HepG2 (cell line): ENCODE measurements at regions not wholly inside any gene's neighbourhood (a gene's known extent, or its start where the extent isn't known, plus 50 kb on each side); places are given as distances from the start of the nearest gene placed in this dataset.

Experiments
- ATAC-seq: fragments of 200-7000 bp; cut with Tn5 transposase; 3 replicates; pipeline ENCODE4 v1.9.1; 2020; ENCODE audit warnings: mild to moderate bottlenecking, moderate library complexity
- BruUV-seq: library from RNA; stranded (reverse); fragments of 400-500 nt; replicated peaks from 2 replicates; lab custom pipeline; 2021; lab: Mats Ljungman, UMichigan
- CTCF ChIA-PET: fragments of 300-600 bp; formaldehyde crosslinking; extraction: SDS; loops from one replicate; lab custom pipeline; 2021; ENCODE audit warnings: low total read pairs, inconsistent platforms, low intra/inter-chr PET ratio; lab: Yijun Ruan, JAX
- POLR2A ChIA-PET: fragments of 350-600 bp; sonication (Branson Sonifier 250); formaldehyde crosslinking; loops from one replicate; lab custom pipeline; 2020; ENCODE audit warnings: antibody characterized with exemption, inconsistent platforms; lab: Yijun Ruan, JAX
- DNase-seq: peaks from one replicate; pipeline ENCODE4 v3.0.0-alpha.2; 2015; ENCODE audit warnings: low spot score
- FAIRE-seq: peaks from 3 replicates; lab custom pipeline; 2011; peaks lifted over from hg19 to GRCh38; lab: Jason Lieb, UNC
- H2AFZ ChIP-seq: one replicate; pipeline ENCODE4 v1.6.1; 2011; ENCODE audit warnings: low read length, inconsistent platforms
- H3K27ac ChIP-seq: fragments of 300-600 bp; 3 replicates; pipeline ENCODE4 v1.8.0; 2011; ENCODE audit warnings: mixed run types, mild to moderate bottlenecking, mixed read lengths, low read length, inconsistent platforms; ENCODE audit not compliant: insufficient read depth; ENCODE audit errors: extremely low read length
- H3K27me3 ChIP-seq, 2 experiments: fragments of 200-600 bp in 1 of 2; 2 replicates in 1 of 2; 3 replicates in 1 of 2; pipeline versions ENCODE4 v1.6.0 to v1.8.0; 2011; ENCODE audit warnings: low read length in 2 of 2, mild to moderate bottlenecking in 2 of 2, moderate library complexity in 2 of 2, inconsistent platforms in 1 of 2; ENCODE audit not compliant: insufficient read depth in 2 of 2, control insufficient read depth in 1 of 2
- H3K36me3 ChIP-seq, 2 experiments: fragments of 200-600 bp in 1 of 2; replicated peaks in 1 of 2; 2 replicates in 1 of 2; 3 replicates in 1 of 2; pipeline versions ENCODE4 v1.5.1 to v1.8.0; 2011; ENCODE audit warnings: low read length in 2 of 2, inconsistent platforms in 1 of 2; ENCODE audit not compliant: insufficient read depth in 2 of 2, control insufficient read depth in 1 of 2
- H3K4me1 ChIP-seq: 2 replicates; pipeline ENCODE4 v1.5.1; 2012; ENCODE audit warnings: low read length, inconsistent platforms; ENCODE audit not compliant: insufficient read depth
- H3K4me2 ChIP-seq: 2 replicates; pipeline ENCODE4 v1.6.0; 2011; ENCODE audit warnings: low read depth, low read length, inconsistent platforms
- H3K4me3 ChIP-seq, 3 experiments: fragments of 200-600 bp in 1 of 3; sonication (generic), shearing (Covaris generic) in 1 of 3; replicated peaks in 1 of 3; 2 replicates each; pipeline ENCODE4 v1.5.1; 2011 to 2016; ENCODE audit warnings: low read length in 3 of 3, inconsistent platforms in 2 of 3, low read depth in 2 of 3, mild to moderate bottlenecking in 2 of 3, control low read depth in 1 of 3, mixed read lengths in 1 of 3; ENCODE audit not compliant: insufficient read depth in 1 of 3
- H3K79me2 ChIP-seq: one replicate; pipeline ENCODE4 v1.6.1; 2011; ENCODE audit warnings: low read length, inconsistent platforms; ENCODE audit not compliant: insufficient read depth
- H3K9ac ChIP-seq: 2 replicates; pipeline ENCODE4 v1.6.0; 2011; ENCODE audit warnings: mild to moderate bottlenecking, low read depth, low read length, inconsistent platforms; ENCODE audit not compliant: insufficient read depth
- H3K9me3 ChIP-seq: 2 replicates; pipeline ENCODE4 v1.5.1; 2012; ENCODE audit warnings: mild to moderate bottlenecking, low read length
- H4K20me1 ChIP-seq: 2 replicates; pipeline ENCODE4 v1.6.0; 2011; ENCODE audit warnings: inconsistent platforms, mild to moderate bottlenecking, low read length, moderate library complexity; ENCODE audit not compliant: insufficient read depth
- EHMT2 ChIP-seq: fragments of 200-600 bp; sonication (generic); IDR thresholded peaks from 2 replicates; pipeline ENCODE4 v1.7.0; 2017; ENCODE audit warnings: antibody characterized with exemption, low read depth, low read length, borderline replicate concordance
- FOXP1 ChIP-seq, 2 experiments: fragments of 450-650 bp in 1 of 2; IDR thresholded peaks; 2 replicates each; pipeline ENCODE4 v1.6.1; 2017 to 2018; ENCODE audit warnings: antibody characterized with exemption in 1 of 2
- IKZF5 ChIP-seq: IDR thresholded peaks from 2 replicates; pipeline ENCODE4 v1.6.1; 2018; ENCODE audit warnings: missing genetic modification reagents, mild to moderate bottlenecking, missing compliant biosample characterization
- NR1H2 ChIP-seq: sonication (generic); formaldehyde crosslinking; IDR thresholded peaks from 2 replicates; pipeline ENCODE4 v1.8.1; 2022; ENCODE audit warnings: low read depth, missing genetic modification reagents, borderline replicate concordance
- RNF219 ChIP-seq: sonication (generic); formaldehyde crosslinking; IDR thresholded peaks from 2 replicates; pipeline ENCODE4 v1.5.0; 2020; ENCODE audit warnings: mild to moderate bottlenecking, missing genetic modification reagents
- SP1 ChIP-seq, 2 experiments: fragments of 450-650 bp in 1 of 2; sonication (generic) in 1 of 2; formaldehyde crosslinking in 1 of 2; IDR thresholded peaks; 2 replicates each; pipeline versions ENCODE4 v1.4.0 to v1.6.1; 2016 to 2020; ENCODE audit warnings: missing genetic modification reagents in 1 of 2
- SUZ12 ChIP-seq: fragments of 150-350 bp; IDR thresholded peaks from 2 replicates; pipeline ENCODE4 v1.6.1; 2014; ENCODE audit warnings: low read depth, low read length
- TFE3 ChIP-seq: IDR thresholded peaks from 2 replicates; pipeline ENCODE4 v1.6.1; 2016
- YY1 ChIP-seq: IDR thresholded peaks from 2 replicates; pipeline ENCODE4 v1.6.1; 2011; ENCODE audit warnings: low read length, low read depth, moderate library complexity, mild to moderate bottlenecking; ENCODE audit not compliant: insufficient read depth, insufficient replicate concordance
- ZBTB1 ChIP-seq: sonication (generic); formaldehyde crosslinking; IDR thresholded peaks from 2 replicates; pipeline ENCODE4 v1.4.0; 2020; ENCODE audit warnings: missing genetic modification reagents, borderline replicate concordance
- ZBTB4 ChIP-seq: sonication (generic); formaldehyde crosslinking; IDR thresholded peaks from 2 replicates; pipeline ENCODE4 v1.4.0; 2020; ENCODE audit warnings: missing genetic modification reagents, mild to moderate bottlenecking, borderline replicate concordance
- ZNF10 ChIP-seq: sonication (generic); formaldehyde crosslinking; IDR thresholded peaks from 2 replicates; pipeline ENCODE4 v1.4.0; 2020; ENCODE audit warnings: mild to moderate bottlenecking, low read depth, missing genetic modification reagents, borderline replicate concordance
- ZNF17 ChIP-seq: sonication (generic); formaldehyde crosslinking; IDR thresholded peaks from 2 replicates; pipeline ENCODE4 v1.5.0; 2020; ENCODE audit warnings: mild to moderate bottlenecking, missing genetic modification reagents
- ZNF761 ChIP-seq: sonication (generic); formaldehyde crosslinking; conservative IDR thresholded peaks from 2 replicates; pipeline ENCODE4 v1.4.0; 2020; ENCODE audit warnings: mild to moderate bottlenecking, missing genetic modification reagents
- WGBS: methylation state at CpG from one replicate; pipeline ENCODE4 v1.1.6; 2017; ENCODE audit warnings: low lambda C conversion rate; 5-methylcytosine and 5-hydroxymethylcytosine counted together
- in situ Hi-C: cut with HindIII; loops from 2 replicates; pipeline ENCODE4 v1.10.0; 2017; ENCODE audit warnings: low pct_unique_long_range_greater_than_20kb; ENCODE audit not compliant: extremely low pct_ligation_motif_present
- intact Hi-C: fragments of 100-400 bp; cut with micrococcal nuclease; formaldehyde crosslinking; loops from one replicate; pipeline ENCODE4 v1.10.0; 2022; ENCODE audit not compliant: unreplicated experiment

- TF ChIP-seq ZBTB4 (CRISPR knock-in tag): no peak
Observed at GRCh38 chr2:3099145-3099859, 278.3 kb downstream of the EIPR1 start (continued).

- ChIA-PET CTCF (no interaction called here), POLR2A (no interaction called here)
- Histone ChIP-seq H3K4me3 (no peak overlapping the region), H3K79me2 (no peaks in the 10 kb centered on the region), H3K36me3 (no peaks in the 10 kb centered on the region), H3K27ac (no peak overlapping the region), H3K27me3 (peaks cover 0 to 6% of the 10 kb centered on the region in 2 experiments; a peak in 3 of 5 replicates), H3K9ac (no peak overlapping the region), H3K4me1 (no peaks in the 10 kb centered on the region), H3K9me3 (no peaks in the 10 kb centered on the region), H4K20me1 (no peaks in the 10 kb centered on the region), H2AFZ (no peak overlapping the region), H3K4me2 (no peak overlapping the region)
- intact Hi-C loops: no loop called here
- 0% methylated on average over 2 of the region's 2 CpGs for WGBS
- no TSS peak for BruUV-seq
- ATAC-seq (no peak), DNase-seq (no peak), FAIRE-seq (no peak)
- TF ChIP-seq YY1: no peak
- no peak for TF ChIP-seq SP1 (IDR thresholded peaks at IDR 0.05)
- no peak for TF ChIP-seq SP1 (CRISPR knock-in tag; IDR thresholded peaks at IDR 0.05)
- no peak for TF ChIP-seq ZNF761
- TF ChIP-seq ZBTB1: no peak
- TF ChIP-seq EHMT2: no peak
- TF ChIP-seq NR1H2: no peak
- no peak for TF ChIP-seq FOXP1 (IDR thresholded peaks at IDR 0.05)
- TF ChIP-seq FOXP1 (CRISPR knock-in tag; IDR thresholded peaks at IDR 0.05): no peak
- TF ChIP-seq IKZF5: no peak
- TF ChIP-seq ZNF17 (CRISPR knock-in tag): no peak
- no peak for TF ChIP-seq SUZ12
- TF ChIP-seq RNF219: no peak
- TF ChIP-seq ZNF10 (CRISPR knock-in tag): no peak
- no peak for TF ChIP-seq TFE3
- in situ Hi-C loops: no loop called here
Observed at GRCh38 chr2:3098231-3098630, 279.4 kb downstream of the EIPR1 start.
